OCI-LY1 (cell line): ENCODE measurements at regions not wholly inside any gene's neighbourhood (a gene's known extent, or its start where the extent isn't known, plus 50 kb on each side); places are given as distances from the start of the nearest gene placed in this dataset.

Experiments used
- H2AFZ ChIP-seq: fragments of 200-600 bp; sonication (generic), shearing (Covaris generic); 2 replicates; pipeline ENCODE4 v1.6.0; 2014; ENCODE audit warnings: antibody characterized with exemption, mild to moderate bottlenecking, low read length
- H3F3A ChIP-seq: fragments of 200-600 bp; sonication (generic), shearing (Covaris generic); 2 replicates; pipeline ENCODE4 v1.6.0; 2014; ENCODE audit warnings: mild to moderate bottlenecking, antibody characterized with exemption, low read length, moderate library complexity; ENCODE audit not compliant: insufficient read depth
- H3K27ac ChIP-seq: fragments of 200-600 bp; sonication (generic); 2 replicates; pipeline ENCODE4 v1.5.1; 2014; ENCODE audit warnings: low read length, mixed run types, mild to moderate bottlenecking, low read depth; ENCODE audit not compliant: poor library complexity, severe bottlenecking
- H3K27me3 ChIP-seq: fragments of 200-600 bp; sonication (generic); 2 replicates; pipeline ENCODE4 v1.6.0; 2014; ENCODE audit warnings: antibody characterized with exemption, mild to moderate bottlenecking, low read length, moderate library complexity; ENCODE audit not compliant: insufficient read depth
- H3K36me3 ChIP-seq: fragments of 200-600 bp; sonication (generic); 2 replicates; pipeline ENCODE4 v1.6.1; 2014; ENCODE audit warnings: mild to moderate bottlenecking, antibody characterized with exemption, low read length, moderate library complexity, mixed read lengths; ENCODE audit not compliant: insufficient read depth
- H3K4me1 ChIP-seq: fragments of 200-600 bp; sonication (generic); 2 replicates; pipeline ENCODE4 v1.5.1; 2014; ENCODE audit warnings: mild to moderate bottlenecking, low read length, moderate library complexity; ENCODE audit not compliant: insufficient read depth, severe bottlenecking
- H3K4me2 ChIP-seq: fragments of 200-600 bp; sonication (generic), shearing (Covaris generic); 2 replicates; pipeline ENCODE4 v1.6.1; 2014; ENCODE audit warnings: low read length
- H3K4me3 ChIP-seq: fragments of 200-600 bp; sonication (generic); 2 replicates; pipeline ENCODE4 v1.5.1; 2014; ENCODE audit warnings: low read length, low read depth, mild to moderate bottlenecking, mixed read lengths; ENCODE audit not compliant: poor library complexity, severe bottlenecking
- H3K79me2 ChIP-seq: fragments of 200-600 bp; shearing (Covaris generic); 2 replicates; pipeline ENCODE4 v1.6.1; 2016; ENCODE audit warnings: mixed run types, low read length, mixed read lengths; ENCODE audit not compliant: insufficient read depth
- H3K9ac ChIP-seq: fragments of 200-600 bp; sonication (generic), shearing (Covaris generic); 2 replicates; pipeline ENCODE4 v1.6.1; 2014; ENCODE audit warnings: mild to moderate bottlenecking, low read length, mixed read lengths
- H3K9me2 ChIP-seq: fragments of 200-600 bp; sonication (generic), shearing (Covaris generic); 2 replicates; pipeline ENCODE4 v1.6.1; 2014; ENCODE audit warnings: low read depth, mild to moderate bottlenecking, low read length, mixed read lengths
- H3K9me3 ChIP-seq: fragments of 200-600 bp; shearing (Covaris generic); 2 replicates; pipeline ENCODE4 v1.6.1; 2014; ENCODE audit warnings: low read length, mixed read lengths
- H4K20me1 ChIP-seq: fragments of 200-600 bp; sonication (generic), shearing (Covaris generic); 2 replicates; pipeline ENCODE4 v1.6.0; 2016; ENCODE audit warnings: mild to moderate bottlenecking, low read length; ENCODE audit not compliant: insufficient read depth
- CTCF ChIP-seq: fragments of 200-600 bp; sonication (generic), shearing (Covaris generic); IDR thresholded peaks from 2 replicates; pipeline ENCODE4 v1.5.1; 2017; ENCODE audit warnings: mild to moderate bottlenecking, antibody characterized with exemption, low read length, moderate library complexity, mixed read lengths
- EZH2 ChIP-seq: fragments of 200-600 bp; sonication (generic), shearing (Covaris generic); IDR thresholded peaks from 2 replicates; pipeline ENCODE4 v1.8.0; 2017; ENCODE audit warnings: borderline replicate concordance, mixed run types, mild to moderate bottlenecking, antibody characterized with exemption, low read length, moderate library complexity, mixed read lengths

GRCh38 chr15:25944386-25944785 lies 81.3 kb upstream of the ATP10A start:
- Histone ChIP-seq H3K9ac (no peak overlapping the region), H3K4me1 (no peaks in the 10 kb centered on the region), H2AFZ (no peak overlapping the region), H3K9me3 (no peaks in the 10 kb centered on the region), H3K27me3 (no peaks in the 10 kb centered on the region), H3K4me3 (no peak overlapping the region), H3F3A (no peaks in the 10 kb centered on the region), H3K36me3 (no peaks in the 10 kb centered on the region), H3K27ac (no peak overlapping the region), H4K20me1 (no peaks in the 10 kb centered on the region), H3K9me2 (no peaks in the 10 kb centered on the region), H3K79me2 (no peaks in the 10 kb centered on the region), H3K4me2 (no peak overlapping the region)
- no peak for TF ChIP-seq EZH2
- no peak for TF ChIP-seq CTCF

GRCh38 chr15:25943831-25944230 lies 80.7 kb upstream of the ATP10A start:
- Histone ChIP-seq H2AFZ (no peak overlapping the region), H3K27ac (no peak overlapping the region), H3K9me3 (no peaks in the 10 kb centered on the region), H3F3A (no peaks in the 10 kb centered on the region), H3K36me3 (no peaks in the 10 kb centered on the region), H3K4me1 (no peaks in the 10 kb centered on the region), H3K79me2 (no peaks in the 10 kb centered on the region), H3K4me3 (no peak overlapping the region), H3K4me2 (no peak overlapping the region), H3K27me3 (no peaks in the 10 kb centered on the region), H3K9me2 (no peaks in the 10 kb centered on the region), H4K20me1 (no peaks in the 10 kb centered on the region), H3K9ac (no peak overlapping the region)
- TF ChIP-seq EZH2 = no peak
- no peak for TF ChIP-seq CTCF

- no peak overlapping the region for H3K4me2 ChIP-seq
- no peaks in the 10 kb centered on the region for H4K20me1 ChIP-seq
- H3K9me3 ChIP-seq = no peaks in the 10 kb centered on the region
- H3K36me3 ChIP-seq = no peaks in the 10 kb centered on the region
- no peaks in the 10 kb centered on the region for H3K27me3 ChIP-seq
- H3K4me3 ChIP-seq = no peak overlapping the region
- H3K27ac ChIP-seq = no peak overlapping the region
- no peak overlapping the region for H3K9ac ChIP-seq
- no peaks in the 10 kb centered on the region for H3K4me1 ChIP-seq
- H3K79me2 ChIP-seq = no peaks in the 10 kb centered on the region
- TF ChIP-seq CTCF (no peak), EZH2 (no peak)
- H3F3A ChIP-seq = no peaks in the 10 kb centered on the region
- H3K9me2 ChIP-seq = no peaks in the 10 kb centered on the region
- no peak overlapping the region for H2AFZ ChIP-seq
Measured at GRCh38 chr15:25939122-25939521, 76.0 kb upstream of the ATP10A start.
